ENCODE measurements at regions not wholly inside any gene's neighbourhood (a gene's known extent, or its start where the extent isn't known, plus 50 kb on each side); places are given as distances from the start of the nearest gene placed in this dataset.
"Not testable (repeated sequence)": the region's sequence is repeated elsewhere in the genome, so short reads cannot be mapped to it uniquely, and the experiment has no call there.

GRCh38 chr15:38614621-38615020 lies 50.0 kb upstream of the RASGRP1 start:
- no peak for DNase-seq (ENCODE audit: low read depth)

DNA sequence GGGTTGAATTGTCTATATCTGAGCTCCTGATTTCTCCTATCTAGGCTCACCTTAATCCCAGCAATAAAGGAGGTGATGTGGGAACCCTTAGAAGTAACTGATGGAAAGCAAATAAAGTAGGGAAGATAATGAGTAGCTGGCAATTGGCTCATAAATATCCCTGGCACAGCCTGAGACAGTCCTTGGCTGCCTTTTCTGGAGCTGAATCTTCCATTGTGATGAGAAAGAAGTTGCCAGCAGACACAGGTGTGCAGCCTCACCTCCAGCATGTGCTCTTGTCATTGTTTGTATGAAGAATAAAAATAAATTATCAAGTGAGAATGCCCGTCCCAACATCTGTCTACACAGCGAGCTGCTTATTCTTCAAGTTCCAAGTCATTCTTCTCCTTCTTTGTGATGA lies 53.2 kb upstream of the RASGRP1 start:
- no peak for DNase-seq (ENCODE audit: low read depth)

- DNase-seq (ENCODE audit: low read depth) = no peak
These were observed 53.8 kb upstream of the RASGRP1 start for GRCh38 chr15:38618242-38618955.

- no peak for DNase-seq (ENCODE audit: low read depth)
These were observed 55.5 kb upstream of the RASGRP1 start for GRCh38 chr15:38620098-38620497.

- DNase-seq (ENCODE audit: low read depth) = no peak
These were observed 56.4 kb upstream of the RASGRP1 start for GRCh38 chr15:38620851-38621594.

DNA sequence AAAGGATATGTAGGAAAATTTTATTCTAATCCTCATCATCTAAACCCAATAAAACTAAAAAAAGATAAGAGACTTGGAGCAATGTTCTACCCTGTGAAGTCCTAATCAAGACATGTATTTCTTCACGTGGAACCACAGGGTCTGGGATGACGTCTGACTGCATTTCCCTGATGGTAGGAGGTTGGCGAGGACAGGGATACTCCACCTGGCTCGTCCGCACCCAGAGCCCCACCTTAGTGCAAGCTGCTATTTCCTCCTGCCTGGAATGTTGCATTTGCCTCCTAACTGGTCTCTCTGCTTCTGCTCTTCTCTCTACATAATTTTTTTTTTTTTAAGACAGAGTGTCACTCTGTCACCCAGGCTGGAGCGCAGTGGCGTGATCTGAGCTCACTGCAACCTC lies 57.7 kb upstream of the RASGRP1 start:
- DNase-seq (ENCODE audit: low read depth) = no peak

DNA sequence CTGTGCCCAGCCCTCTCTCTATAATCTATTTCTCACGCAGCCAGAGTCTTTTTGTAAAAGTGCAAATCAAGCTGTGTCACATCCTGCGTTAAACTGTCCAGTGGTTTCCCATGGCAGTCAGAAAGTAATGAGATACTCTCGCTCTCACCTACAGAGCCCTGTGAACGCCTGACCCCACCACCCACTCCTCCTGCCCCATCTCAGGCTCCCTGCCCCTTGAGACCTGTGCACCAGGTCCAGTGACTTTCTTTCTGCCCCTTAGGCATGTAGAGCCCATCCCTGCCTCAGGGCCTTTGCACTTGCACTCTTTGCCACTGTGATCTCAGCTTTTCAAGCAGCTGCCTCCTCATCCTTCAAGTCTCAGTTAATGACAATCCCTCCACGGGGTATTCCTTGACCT lies 58.3 kb upstream of the RASGRP1 start:
- DNase-seq (ENCODE audit: low read depth) = no peak

DNA sequence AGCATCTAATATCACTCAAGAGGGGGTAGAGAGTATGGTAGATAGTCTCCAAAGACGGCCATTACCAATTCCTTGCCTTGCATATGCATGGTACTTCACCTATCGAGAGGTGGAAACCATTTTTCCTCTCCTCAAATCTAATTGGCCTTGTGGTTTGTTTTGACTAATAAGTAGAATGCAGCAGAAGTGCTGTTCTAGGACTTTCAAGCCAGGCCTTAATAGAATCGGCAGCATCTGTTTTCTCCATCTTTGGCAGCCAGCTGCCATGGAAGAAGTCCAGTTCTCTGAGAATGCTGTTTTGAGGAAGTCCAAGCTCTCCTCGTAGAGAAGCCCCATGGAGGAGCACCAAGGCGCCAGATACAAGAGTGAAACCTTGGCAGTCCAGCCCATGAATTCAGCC lies 59.1 kb upstream of the RASGRP1 start:
- DNase-seq (ENCODE audit: low read depth) = no peak

DNA sequence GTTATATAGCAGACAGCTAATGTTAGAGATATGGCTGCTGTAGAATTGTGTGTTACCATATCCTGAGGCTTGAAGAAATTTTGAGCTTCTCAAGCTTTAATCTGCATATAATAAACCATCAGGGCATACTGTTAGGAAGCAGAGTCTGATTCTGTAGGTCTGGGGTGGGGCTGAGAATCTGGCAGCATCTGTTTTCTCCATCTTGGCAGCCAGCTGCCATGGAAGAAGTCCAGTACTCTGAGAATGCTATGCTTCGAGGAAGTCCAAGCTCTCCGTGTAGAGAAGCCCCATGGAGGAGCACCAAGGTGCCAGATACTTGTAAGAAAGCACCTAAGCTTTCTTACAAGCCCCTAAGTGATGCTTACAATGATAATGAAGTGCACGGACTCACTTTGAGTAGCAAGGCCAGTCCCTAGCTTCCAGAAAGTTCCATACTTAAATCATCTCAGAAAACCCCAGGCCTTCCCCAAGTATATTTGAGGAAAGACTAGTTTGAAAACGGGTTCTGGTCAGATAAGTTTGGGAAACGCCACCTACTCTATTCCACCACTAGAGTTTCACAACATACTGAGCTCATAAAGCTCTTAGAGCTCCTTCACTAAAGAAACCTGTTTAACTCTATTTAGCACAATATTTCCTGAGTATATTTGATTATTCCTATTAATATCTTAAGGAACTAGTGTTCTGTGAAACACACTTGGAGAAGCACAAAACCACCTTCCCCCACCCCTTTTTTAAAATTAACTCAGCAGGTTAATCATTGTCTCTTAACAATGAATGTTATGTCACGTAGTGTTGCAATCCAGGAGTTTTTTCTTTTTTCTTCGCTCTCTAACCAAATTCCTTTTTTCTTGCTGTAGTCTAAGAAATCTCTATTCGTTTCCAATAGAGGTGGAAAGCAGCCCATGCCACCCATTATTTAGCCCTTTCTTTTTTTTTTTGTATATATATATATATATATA lies 59.9 kb upstream of the RASGRP1 start:
- no peak for DNase-seq (ENCODE audit: low read depth)

DNA sequence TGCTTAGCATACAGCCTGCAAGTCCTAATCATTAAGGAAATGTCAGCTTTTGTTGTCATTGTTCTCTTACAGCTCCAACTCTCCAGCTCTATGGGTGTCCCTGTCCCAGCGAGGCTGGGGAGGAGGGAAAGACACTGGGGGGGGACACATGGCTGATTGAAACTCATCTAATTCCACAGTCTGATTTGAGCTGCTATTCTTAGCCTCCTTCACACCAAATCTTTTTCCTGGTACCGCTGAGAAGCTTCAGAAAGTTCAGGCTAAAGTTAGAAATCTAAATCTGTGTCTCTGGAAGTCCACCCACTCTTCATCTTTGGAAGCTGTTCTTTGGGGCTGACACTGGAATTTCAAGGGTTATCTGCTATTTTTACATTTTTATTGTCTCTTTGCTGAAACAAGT lies 61.3 kb upstream of the RASGRP1 start:
- no peak for DNase-seq (ENCODE audit: low read depth)

DNA sequence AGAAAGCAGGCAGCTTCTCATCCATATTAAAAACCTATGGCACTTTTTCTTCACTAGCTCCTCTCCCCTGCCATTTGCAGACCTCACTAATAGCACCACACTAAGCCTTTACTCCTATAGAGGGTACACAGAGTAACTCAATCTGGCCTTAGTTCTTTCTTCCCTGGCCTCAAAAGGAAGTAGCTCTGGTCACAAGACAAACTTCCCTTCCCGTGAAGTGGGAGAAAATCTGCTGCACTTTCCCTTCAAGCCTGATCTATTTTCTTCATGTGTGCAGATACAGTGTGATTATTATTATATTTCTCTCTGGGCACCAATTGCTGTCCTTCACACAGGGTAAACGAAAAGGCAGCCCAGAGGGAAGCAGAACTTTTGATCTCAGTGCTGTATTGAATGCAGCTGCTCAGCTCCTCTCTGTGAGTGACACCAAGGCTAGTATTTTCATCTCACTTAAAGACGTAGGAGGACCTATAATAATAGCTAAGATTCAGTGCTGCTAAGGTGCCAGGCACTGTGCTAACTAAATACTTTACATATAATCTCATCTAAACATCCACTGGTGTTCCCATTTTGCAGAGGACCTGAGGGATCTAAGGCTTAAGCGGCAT lies 61.9 kb upstream of the RASGRP1 start:
- no peak for DNase-seq (ENCODE audit: low read depth)

DNA sequence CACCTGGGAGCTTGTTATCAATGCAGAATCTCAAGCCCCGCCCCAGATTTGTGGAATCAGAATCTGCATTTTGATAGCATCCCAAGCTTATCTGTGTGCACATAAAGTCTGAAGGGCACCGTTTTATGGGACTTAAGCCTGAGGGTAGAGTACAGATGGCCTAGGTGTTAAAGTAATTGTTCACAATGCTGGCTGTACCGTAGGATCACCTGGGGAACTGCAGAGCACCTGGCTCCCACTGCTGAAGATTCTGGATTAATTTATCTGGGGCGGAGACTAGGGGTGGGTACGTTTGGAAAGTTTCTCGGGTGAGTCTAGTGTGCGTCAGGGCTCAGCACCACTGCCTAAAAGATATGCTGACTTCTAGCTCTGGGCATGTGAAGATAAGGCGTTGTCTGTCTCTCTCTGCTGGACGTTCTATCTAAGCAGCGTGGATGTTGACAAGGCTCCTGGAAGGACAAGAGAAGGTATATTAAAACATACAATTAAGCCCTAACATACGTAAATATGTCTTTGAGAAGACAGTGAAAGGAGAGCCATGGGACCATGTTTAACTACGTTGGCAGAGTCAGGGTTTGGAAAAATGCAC lies 63.2 kb upstream of the RASGRP1 start:
- no peak for DNase-seq (ENCODE audit: low read depth)

- no peak for DNase-seq (ENCODE audit: low read depth)
These were observed 66.8 kb upstream of the RASGRP1 start for GRCh38 chr15:38631119-38632075.

- no peak for DNase-seq (ENCODE audit: low read depth)
These were observed 70.6 kb upstream of the RASGRP1 start for GRCh38 chr15:38635170-38635569.

DNA sequence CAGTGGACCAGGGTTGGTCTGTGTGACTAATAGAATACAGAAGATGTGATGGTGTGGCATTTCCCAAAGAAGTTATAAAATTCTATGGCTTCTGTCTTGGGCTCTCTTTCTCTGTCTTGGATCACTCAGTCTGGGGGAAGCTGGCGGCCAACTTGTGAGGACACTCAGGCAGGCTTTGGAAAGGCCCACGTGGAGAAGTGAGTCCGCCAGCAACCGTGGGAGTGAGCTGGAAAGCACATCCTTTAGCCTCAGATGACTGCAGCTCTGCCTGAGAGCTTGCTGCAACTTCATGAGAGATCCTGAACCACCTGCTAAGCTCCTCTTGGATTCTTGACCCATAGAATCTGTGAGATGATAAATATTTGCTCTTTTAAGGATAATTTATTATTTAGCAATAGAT lies 72.0 kb upstream of the RASGRP1 start:
- no peak for DNase-seq (ENCODE audit: low read depth)

GRCh38 chr15:38638126-38638525 lies 73.5 kb upstream of the RASGRP1 start:
- no peak for DNase-seq (ENCODE audit: low read depth)

GRCh38 chr15:38638811-38639210 lies 74.2 kb upstream of the RASGRP1 start:
- no peak for DNase-seq (ENCODE audit: low read depth)

- DNase-seq (ENCODE audit: low read depth) = no peak
These were observed 78.2 kb upstream of the RASGRP1 start for GRCh38 chr15:38642689-38643270.

- DNase-seq (ENCODE audit: low read depth) = not testable (repeated sequence)
These were observed 79.7 kb upstream of the RASGRP1 start for GRCh38 chr15:38644353-38644752.

DNA sequence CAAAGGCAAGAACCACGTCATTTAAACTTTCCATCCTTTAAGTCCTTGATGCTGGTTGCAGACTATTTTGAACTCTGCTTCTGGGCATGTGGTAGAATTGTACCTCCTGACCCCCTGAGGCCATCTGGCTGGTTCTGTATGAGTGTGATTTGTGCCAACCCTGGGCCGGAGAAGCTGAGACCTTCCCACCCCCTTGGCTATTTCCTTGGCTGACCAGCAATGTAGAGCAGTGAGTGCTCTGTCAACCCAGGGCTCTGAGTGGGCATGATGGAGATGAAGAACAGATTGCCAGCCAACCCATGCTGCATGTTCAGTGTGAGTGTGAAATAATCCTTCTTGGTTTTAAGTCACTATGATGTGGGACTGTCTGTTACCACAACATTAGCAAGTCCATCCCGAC lies 82.1 kb upstream of the RASGRP1 start:
- DNase-seq (ENCODE audit: low read depth) = no peak
